SK-N-SH (cell line): ENCODE measurements at regions not wholly inside any gene's neighbourhood (a gene's known extent, or its start where the extent isn't known, plus 50 kb on each side); places are given as distances from the start of the nearest gene placed in this dataset.

Experiments
- CTCF ChIP-seq: fragments of 200-600 bp; sonication (generic); IDR thresholded peaks from 2 replicates; pipeline ENCODE4 v1.6.1; 2017; ENCODE audit warnings: antibody characterized with exemption, mild to moderate bottlenecking, moderate library complexity
- MEF2A ChIP-seq: IDR thresholded peaks from 2 replicates; pipeline ENCODE4 v1.4.0; 2012; ENCODE audit warnings: low read depth, borderline replicate concordance
- TF ChIP-seq, protein P1 (sequence below): IDR thresholded peaks from 2 replicates; pipeline ENCODE4; 2012

GRCh38 chr4:78660559-78660958, 109.0 kb downstream of the ANXA3 start:
- TF ChIP-seq CTCF (no peak), MEF2A (no peak)
- TF ChIP-seq, protein P1, sequence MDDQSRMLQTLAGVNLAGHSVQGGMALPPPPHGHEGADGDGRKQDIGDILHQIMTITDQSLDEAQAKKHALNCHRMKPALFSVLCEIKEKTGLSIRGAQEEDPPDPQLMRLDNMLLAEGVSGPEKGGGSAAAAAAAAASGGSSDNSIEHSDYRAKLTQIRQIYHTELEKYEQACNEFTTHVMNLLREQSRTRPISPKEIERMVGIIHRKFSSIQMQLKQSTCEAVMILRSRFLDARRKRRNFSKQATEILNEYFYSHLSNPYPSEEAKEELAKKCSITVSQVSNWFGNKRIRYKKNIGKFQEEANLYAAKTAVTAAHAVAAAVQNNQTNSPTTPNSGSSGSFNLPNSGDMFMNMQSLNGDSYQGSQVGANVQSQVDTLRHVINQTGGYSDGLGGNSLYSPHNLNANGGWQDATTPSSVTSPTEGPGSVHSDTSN: no peak
